ENCODE measurements at regions not wholly inside any gene's neighbourhood (a gene's known extent, or its start where the extent isn't known, plus 50 kb on each side); places are given as distances from the start of the nearest gene placed in this dataset.
"Not testable (repeated sequence)": the region's sequence is repeated elsewhere in the genome, so short reads cannot be mapped to it uniquely, and the experiment has no call there.

DNA sequence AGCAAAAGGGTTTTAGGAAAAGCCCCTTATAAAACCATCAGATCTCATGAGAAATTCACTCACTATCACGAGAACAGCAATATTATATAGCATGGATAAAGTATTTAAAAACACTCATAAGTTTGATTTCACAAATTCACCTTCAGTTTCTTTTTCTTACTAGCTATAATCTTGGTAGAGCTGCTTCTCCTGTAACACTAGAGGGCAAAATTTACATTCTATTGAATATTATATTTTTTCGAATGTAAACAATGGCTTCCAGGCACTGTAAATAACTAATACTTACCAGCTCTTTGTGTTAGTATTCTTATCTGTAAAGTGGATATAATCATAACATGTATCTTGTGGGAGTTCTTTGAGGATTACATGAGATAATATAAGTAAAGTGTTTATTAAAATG lies 259.6 kb downstream of the CCER1 start:
- peak; percentile 12 for DNase-seq (ENCODE audit: low read depth)
- no peak overlapping the region for H3K4me3 ChIP-seq (ENCODE audit: control insufficient read depth, low read depth, low read length)
- TF ChIP-seq, protein P1, sequence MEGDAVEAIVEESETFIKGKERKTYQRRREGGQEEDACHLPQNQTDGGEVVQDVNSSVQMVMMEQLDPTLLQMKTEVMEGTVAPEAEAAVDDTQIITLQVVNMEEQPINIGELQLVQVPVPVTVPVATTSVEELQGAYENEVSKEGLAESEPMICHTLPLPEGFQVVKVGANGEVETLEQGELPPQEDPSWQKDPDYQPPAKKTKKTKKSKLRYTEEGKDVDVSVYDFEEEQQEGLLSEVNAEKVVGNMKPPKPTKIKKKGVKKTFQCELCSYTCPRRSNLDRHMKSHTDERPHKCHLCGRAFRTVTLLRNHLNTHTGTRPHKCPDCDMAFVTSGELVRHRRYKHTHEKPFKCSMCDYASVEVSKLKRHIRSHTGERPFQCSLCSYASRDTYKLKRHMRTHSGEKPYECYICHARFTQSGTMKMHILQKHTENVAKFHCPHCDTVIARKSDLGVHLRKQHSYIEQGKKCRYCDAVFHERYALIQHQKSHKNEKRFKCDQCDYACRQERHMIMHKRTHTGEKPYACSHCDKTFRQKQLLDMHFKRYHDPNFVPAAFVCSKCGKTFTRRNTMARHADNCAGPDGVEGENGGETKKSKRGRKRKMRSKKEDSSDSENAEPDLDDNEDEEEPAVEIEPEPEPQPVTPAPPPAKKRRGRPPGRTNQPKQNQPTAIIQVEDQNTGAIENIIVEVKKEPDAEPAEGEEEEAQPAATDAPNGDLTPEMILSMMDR (conservative IDR thresholded peaks at IDR 0.05; ENCODE audit: control insufficient read depth, insufficient read depth, low read depth, low read length), result peak; percentile 30

GRCh38 chr12:90690120-90690519 lies 264.9 kb downstream of the CCER1 start:
- no peak overlapping the region for H3K4me3 ChIP-seq (ENCODE audit: control insufficient read depth, low read depth, low read length)
- TF ChIP-seq, protein P1 (conservative IDR thresholded peaks at IDR 0.05; ENCODE audit: control insufficient read depth, insufficient read depth, low read depth, low read length), result no peak
- no peak for DNase-seq (ENCODE audit: low read depth)

DNA sequence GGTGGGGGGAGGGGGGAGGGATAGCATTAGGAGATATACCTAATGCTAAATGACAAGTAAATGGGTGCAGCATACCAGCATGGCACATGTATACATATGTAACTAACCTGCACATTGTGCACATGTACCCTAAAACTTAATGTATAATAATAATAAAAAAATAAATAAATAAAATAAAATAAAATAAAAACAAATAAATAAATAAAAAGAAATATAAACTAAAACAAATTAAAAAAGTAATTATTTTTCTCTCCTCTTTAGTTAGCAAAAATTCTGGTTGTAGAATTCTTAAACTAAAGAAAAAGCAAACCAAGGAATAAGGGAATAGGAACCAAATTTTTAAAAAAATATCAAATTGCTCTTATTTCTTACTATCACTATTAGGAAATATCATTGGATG lies 267.3 kb downstream of the CCER1 start:
- H3K4me3 ChIP-seq (ENCODE audit: control insufficient read depth, low read depth, low read length); DNase-seq (ENCODE audit: low read depth): not testable (repeated sequence)

- no peak for DNase-seq (ENCODE audit: low read depth)
- TF ChIP-seq, protein P1 (conservative IDR thresholded peaks at IDR 0.05; ENCODE audit: control insufficient read depth, insufficient read depth, low read depth, low read length), result no peak
- no peak overlapping the region for H3K4me3 ChIP-seq (ENCODE audit: control insufficient read depth, low read depth, low read length)
Measured at GRCh38 chr12:90683871-90684270, 271.1 kb downstream of the CCER1 start.

GRCh38 chr12:90682398-90682797 lies 272.6 kb downstream of the CCER1 start:
- TF ChIP-seq, protein P1 (conservative IDR thresholded peaks at IDR 0.05; ENCODE audit: control insufficient read depth, insufficient read depth, low read depth, low read length), result no peak
- peak; percentile 88 for DNase-seq (ENCODE audit: low read depth)
- no peak overlapping the region for H3K4me3 ChIP-seq (ENCODE audit: control insufficient read depth, low read depth, low read length)

DNA sequence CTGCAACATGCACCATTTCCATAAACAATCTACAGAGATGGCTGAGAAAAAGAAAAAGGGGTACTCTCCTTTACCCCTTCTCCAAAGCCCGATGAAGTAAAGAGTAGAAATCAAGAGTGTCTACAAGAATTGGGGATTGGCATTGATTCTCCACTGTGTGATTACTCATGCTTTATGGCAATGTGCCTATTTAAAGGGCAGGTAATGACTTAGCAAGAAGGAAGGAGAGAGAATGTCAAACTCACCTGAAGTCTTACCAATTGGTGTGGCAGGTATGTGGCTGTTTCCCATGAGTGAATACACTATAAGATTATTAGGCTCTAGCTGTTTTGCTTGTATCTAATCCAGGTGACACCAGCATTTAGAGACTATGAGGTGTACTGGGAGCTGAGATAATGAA lies 275.3 kb downstream of the CCER1 start:
- H3K4me3 ChIP-seq (ENCODE audit: control insufficient read depth, low read depth, low read length), result no peak overlapping the region
- no peak for DNase-seq (ENCODE audit: low read depth)
- TF ChIP-seq, protein P1 (conservative IDR thresholded peaks at IDR 0.05; ENCODE audit: control insufficient read depth, insufficient read depth, low read depth, low read length), result no peak

GRCh38 chr12:90677552-90677951 lies 277.4 kb downstream of the CCER1 start:
- TF ChIP-seq, protein P1 (conservative IDR thresholded peaks at IDR 0.05; ENCODE audit: control insufficient read depth, insufficient read depth, low read depth, low read length), result no peak
- H3K4me3 ChIP-seq (ENCODE audit: control insufficient read depth, low read depth, low read length), result no peak overlapping the region
- no peak for DNase-seq (ENCODE audit: low read depth)

All from fibroblast of mammary gland (primary cell).